Stimulated activated CD8-positive, alpha-beta memory T cell treated with anti-CD3 and anti-CD28 coated beads, Interleukin-2, amount 100 ng/mL, for 48 hours (primary cell): ENCODE measurements at regions not wholly inside any gene's neighbourhood (a gene's known extent, or its start where the extent isn't known, plus 50 kb on each side); places are given as distances from the start of the nearest gene placed in this dataset.

Source experiments
- DNase-seq, 2 donors: peaks; one replicate each; pipeline ENCODE4 v3.0.0-alpha.2; 2020; ENCODE audit warnings: low read depth in 2 of 2

DNA sequence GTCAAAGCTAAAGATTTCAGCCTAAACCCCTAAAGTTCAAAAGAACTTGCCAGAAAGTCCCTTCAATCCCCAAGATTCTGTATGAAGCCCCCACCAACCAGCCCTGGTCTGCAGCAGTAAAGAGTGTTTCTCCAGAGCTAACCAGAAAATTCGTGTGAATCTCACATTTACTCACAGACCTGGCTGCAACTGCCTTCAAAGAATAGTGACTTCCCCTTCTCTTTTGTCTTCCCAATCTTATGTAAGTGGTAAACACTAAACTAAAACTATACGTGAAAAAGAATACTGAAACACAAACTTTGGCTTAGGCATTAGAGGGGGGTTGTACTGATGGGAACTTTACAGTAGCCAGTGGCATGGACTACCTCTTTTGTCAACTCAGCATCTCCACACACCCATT lies 50.6 kb upstream of the SETBP1 start:
- no peak for DNase-seq
